Liver (tissue), 8 donors: ENCODE measurements at regions not wholly inside any gene's neighbourhood (a gene's known extent, or its start where the extent isn't known, plus 50 kb on each side); places are given as distances from the start of the nearest gene placed in this dataset.

Experiments used
- DNase-seq: peaks from one replicate; pipeline ENCODE4 v3.0.0-alpha.2; 2017; ENCODE audit warnings: low spot score
- H3K27ac ChIP-seq, 2 donors: one replicate each; pipeline ENCODE4 v1.7.0; 2013; ENCODE audit warnings: inconsistent platforms in 2 of 2, low read length in 2 of 2, control low read depth in 1 of 2, low read depth in 1 of 2, mild to moderate bottlenecking in 1 of 2
- H3K27me3 ChIP-seq, 4 donors: one replicate each; pipeline versions ENCODE4 v1.6.1 to v1.7.0; 2013; ENCODE audit warnings: low read length in 3 of 4, inconsistent platforms in 1 of 4, mild to moderate bottlenecking in 1 of 4, moderate library complexity in 1 of 4; ENCODE audit not compliant: control insufficient read depth in 4 of 4, insufficient read depth in 4 of 4
- H3K36me3 ChIP-seq, 4 donors: one replicate each; pipeline versions ENCODE4 v1.6.1 to v1.7.0; 2013; ENCODE audit warnings: low read length in 3 of 4, mild to moderate bottlenecking in 3 of 4, low read depth in 1 of 4, moderate library complexity in 1 of 4; ENCODE audit not compliant: control insufficient read depth in 4 of 4, insufficient read depth in 3 of 4
- H3K4me1 ChIP-seq, 4 donors: one replicate each; pipeline versions ENCODE4 v1.6.1 to v1.7.0; 2013; ENCODE audit warnings: low read length in 3 of 4, mild to moderate bottlenecking in 3 of 4, moderate library complexity in 1 of 4; ENCODE audit not compliant: control insufficient read depth in 4 of 4, insufficient read depth in 4 of 4
- H3K4me3 ChIP-seq, 3 donors: one replicate each; pipeline versions ENCODE4 v1.6.1 to v1.7.0; 2013; ENCODE audit warnings: low read length in 3 of 3, control low read depth in 1 of 3, low read depth in 1 of 3, mild to moderate bottlenecking in 1 of 3
- H3K9ac ChIP-seq, 2 donors: one replicate each; pipeline ENCODE4 v1.7.0; 2013; ENCODE audit warnings: low read length in 2 of 2, mild to moderate bottlenecking in 2 of 2, moderate library complexity in 2 of 2, control low read depth in 1 of 2, low read depth in 1 of 2
- H3K9me3 ChIP-seq, 4 donors: one replicate each; pipeline versions ENCODE4 v1.6.1 to v1.7.0; 2013; ENCODE audit warnings: low read length in 3 of 4; ENCODE audit not compliant: control insufficient read depth in 4 of 4
- CTCF ChIP-seq: fragments of 150-350 bp; IDR thresholded peaks from 2 replicates; pipeline ENCODE4 v1.5.1; 2017; ENCODE audit warnings: improper control_type of control experiment, low read depth, low read length; ENCODE audit not compliant: missing input control
- EGR1 ChIP-seq, 2 donors: IDR thresholded peaks; 2 replicates each; pipeline ENCODE4 v1.6.1; 2016 to 2018; ENCODE audit warnings: antibody characterized with exemption in 2 of 2, low read depth in 2 of 2
- FOXA1 ChIP-seq: IDR thresholded peaks from 2 replicates; pipeline ENCODE4 v1.6.1; 2016; ENCODE audit warnings: antibody characterized with exemption
- FOXA2 ChIP-seq: IDR thresholded peaks from 2 replicates; pipeline ENCODE4 v1.6.1; 2016; ENCODE audit warnings: antibody characterized with exemption
- GABPA ChIP-seq, 2 donors: IDR thresholded peaks in 1 of 2; conservative IDR thresholded peaks in 1 of 2; 2 replicates each; pipeline ENCODE4 v1.6.1; 2016; ENCODE audit warnings: antibody characterized with exemption in 2 of 2, mild to moderate bottlenecking in 1 of 2, moderate library complexity in 1 of 2
- HNF4A ChIP-seq, 2 donors: conservative IDR thresholded peaks; 2 replicates each; pipeline ENCODE4 v1.6.1; 2016; ENCODE audit warnings: antibody characterized with exemption in 2 of 2, mild to moderate bottlenecking in 2 of 2
- HNF4G ChIP-seq: IDR thresholded peaks from 2 replicates; pipeline ENCODE4 v1.6.1; 2016; ENCODE audit warnings: antibody characterized with exemption
- JUND ChIP-seq, 2 donors: IDR thresholded peaks; 2 replicates each; pipeline ENCODE4 v1.6.1; 2016; ENCODE audit warnings: antibody characterized with exemption in 2 of 2
- NR2F2 ChIP-seq: IDR thresholded peaks from 2 replicates; pipeline ENCODE4 v1.6.1; 2016; ENCODE audit warnings: antibody characterized with exemption
- RAD21 ChIP-seq, 2 donors: IDR thresholded peaks; 2 replicates each; pipeline ENCODE4 v1.6.1; 2016; ENCODE audit warnings: antibody characterized with exemption in 2 of 2, mild to moderate bottlenecking in 2 of 2
- REST ChIP-seq: IDR thresholded peaks from 2 replicates; pipeline ENCODE4 v1.6.1; 2016; ENCODE audit warnings: antibody characterized with exemption, mild to moderate bottlenecking
- RXRA ChIP-seq, 2 donors: IDR thresholded peaks; 2 replicates each; pipeline ENCODE4 v1.6.1; 2017 to 2018; ENCODE audit warnings: antibody characterized with exemption in 2 of 2, mild to moderate bottlenecking in 1 of 2
- SP1 ChIP-seq: IDR thresholded peaks from 2 replicates; pipeline ENCODE4 v1.6.1; 2018; ENCODE audit warnings: antibody characterized with exemption, mild to moderate bottlenecking
- TAF1 ChIP-seq: conservative IDR thresholded peaks from 2 replicates; pipeline ENCODE4 v1.6.1; 2016; ENCODE audit warnings: antibody characterized with exemption, mild to moderate bottlenecking
- YY1 ChIP-seq: IDR thresholded peaks from 2 replicates; pipeline ENCODE4 v1.6.1; 2016; ENCODE audit warnings: antibody characterized with exemption, mild to moderate bottlenecking
- ZBTB33 ChIP-seq: IDR thresholded peaks from 2 replicates; pipeline ENCODE4 v1.6.1; 2016; ENCODE audit warnings: antibody characterized with exemption
- WGBS: extraction: QIAGEN DNeasy Blood & Tissue Kit; methylation state at CpG from one replicate; pipeline ENCODE4 v1.1.7; 2013; 5-methylcytosine and 5-hydroxymethylcytosine counted together
- TF ChIP-seq, protein P1 (sequence below): IDR thresholded peaks from 2 replicates; pipeline ENCODE4 v1.6.1; 2016; ENCODE audit warnings: antibody characterized with exemption
- TF ChIP-seq, protein P2 (sequence below): IDR thresholded peaks from 2 replicates; pipeline ENCODE4 v1.6.1; 2016; ENCODE audit warnings: antibody characterized with exemption
- donor health status: healthy.
- donor health status: healthy.
- donor health status: healthy.
- donor health status: healthy.
- donor health status: healthy.

- Histone ChIP-seq H3K4me3 (no peak overlapping the region), H3K9me3 (no peaks in the 10 kb centered on the region), H3K9ac (no peak overlapping the region), H3K27me3 (no peaks in the 10 kb centered on the region), H3K36me3 (no peaks in the 10 kb centered on the region), H3K4me1 (no peaks in the 10 kb centered on the region), H3K27ac (no peak overlapping the region)
- no peak for TF ChIP-seq SP1
- TF ChIP-seq, protein P1, sequence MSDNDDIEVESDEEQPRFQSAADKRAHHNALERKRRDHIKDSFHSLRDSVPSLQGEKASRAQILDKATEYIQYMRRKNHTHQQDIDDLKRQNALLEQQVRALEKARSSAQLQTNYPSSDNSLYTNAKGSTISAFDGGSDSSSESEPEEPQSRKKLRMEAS = no peak
- no peak for TF ChIP-seq TAF1
- no peak for TF ChIP-seq HNF4G
- no peak for TF ChIP-seq FOXA1
- no peak for TF ChIP-seq FOXA2
- TF ChIP-seq REST = no peak
- TF ChIP-seq RXRA (IDR thresholded peaks at IDR 0.05) = no peak
- TF ChIP-seq ZBTB33 = no peak
- TF ChIP-seq RAD21 (IDR thresholded peaks at IDR 0.05) = no peak
- no peak for TF ChIP-seq HNF4A (conservative IDR thresholded peaks at IDR 0.05)
- TF ChIP-seq NR2F2 = no peak
- no peak for TF ChIP-seq CTCF
- no peak for TF ChIP-seq EGR1 (IDR thresholded peaks at IDR 0.05; ENCODE audit: low read depth in 2 of 2)
- TF ChIP-seq GABPA (IDR thresholded peaks at IDR 0.05 in 1 of 2, conservative IDR thresholded peaks at IDR 0.05 in 1 of 2) = no peak
- TF ChIP-seq, protein P2, sequence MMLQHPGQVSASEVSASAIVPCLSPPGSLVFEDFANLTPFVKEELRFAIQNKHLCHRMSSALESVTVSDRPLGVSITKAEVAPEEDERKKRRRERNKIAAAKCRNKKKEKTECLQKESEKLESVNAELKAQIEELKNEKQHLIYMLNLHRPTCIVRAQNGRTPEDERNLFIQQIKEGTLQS = no peak
- no peak for DNase-seq
- 88% methylated on average over 7 of the region's 7 CpGs for WGBS
These were observed 243.7 kb upstream of the SP8 start for GRCh38 chr7:21030237-21030871.

GRCh38 chr7:21041252-21041651, 254.6 kb upstream of the SP8 start:
- Histone ChIP-seq H3K27me3 (no peaks in the 10 kb centered on the region), H3K36me3 (no peaks in the 10 kb centered on the region), H3K27ac (no peak overlapping the region), H3K9ac (no peak overlapping the region), H3K4me3 (no peak overlapping the region), H3K4me1 (no peaks in the 10 kb centered on the region), H3K9me3 (no peaks in the 10 kb centered on the region)
- WGBS = 86% methylated on average over 2 of the region's 2 CpGs
- no peak for DNase-seq
- no peak for TF ChIP-seq CTCF
- TF ChIP-seq JUND (IDR thresholded peaks at IDR 0.05) = no peak
- TF ChIP-seq, protein P2 = no peak
- TF ChIP-seq HNF4G = no peak
- no peak for TF ChIP-seq YY1
- TF ChIP-seq GABPA (IDR thresholded peaks at IDR 0.05 in 1 of 2, conservative IDR thresholded peaks at IDR 0.05 in 1 of 2) = no peak
- TF ChIP-seq RAD21 (IDR thresholded peaks at IDR 0.05) = no peak
- TF ChIP-seq REST = no peak
